Left hindlimb (tissue), 1 donor: ENCODE measurements at regions not wholly inside any gene's neighbourhood (a gene's known extent, or its start where the extent isn't known, plus 50 kb on each side); places are given as distances from the start of the nearest gene placed in this dataset.
"Not testable (repeated sequence)": the region's sequence is repeated elsewhere in the genome, so short reads cannot be mapped to it uniquely, and the experiment has no call there.

Experiments
- DNase-seq: peaks from one replicate; pipeline ENCODE4 v3.0.0-alpha.2; 2018

DNA sequence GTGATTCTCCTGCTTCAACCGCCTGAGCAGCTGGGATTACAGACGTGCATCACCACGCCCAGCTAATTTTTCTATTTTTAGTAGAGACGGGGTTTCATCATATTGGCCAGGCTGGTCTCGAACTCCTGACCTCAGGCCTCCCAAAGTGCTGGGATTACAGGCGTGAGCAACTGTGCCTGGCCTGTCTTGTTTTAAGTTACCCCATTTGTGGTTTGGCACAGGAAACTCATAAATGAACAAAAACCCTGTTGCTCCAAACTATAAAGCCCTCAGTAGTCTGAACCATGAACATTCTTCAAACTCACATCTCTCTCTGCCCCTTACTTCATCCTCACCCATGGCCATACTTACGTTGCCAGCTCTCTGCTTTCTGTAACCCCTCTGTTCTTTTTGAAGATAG, 61.7 kb downstream of the RHOU start:
- not testable (repeated sequence) for DNase-seq

DNA sequence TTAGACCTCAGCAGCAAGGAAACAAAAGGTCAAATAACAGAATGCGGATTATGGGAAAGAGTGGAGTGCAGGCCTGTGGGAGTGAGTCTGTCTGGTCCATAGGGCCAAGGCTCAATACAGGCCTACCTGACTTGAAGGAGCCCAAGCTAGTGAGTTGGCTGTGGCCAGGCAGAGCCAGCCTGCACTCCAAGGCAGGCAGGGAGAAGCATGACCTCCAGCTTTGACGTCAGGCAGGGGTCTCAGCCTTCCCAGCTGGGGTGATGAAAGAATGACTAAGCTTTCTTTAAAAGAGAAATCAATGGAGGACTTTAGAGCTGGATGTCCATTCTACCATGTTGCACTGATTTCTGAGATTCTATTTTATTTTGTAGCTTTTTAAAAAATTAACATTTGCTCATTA, 62.8 kb downstream of the RHOU start:
- DNase-seq: no peak

DNA sequence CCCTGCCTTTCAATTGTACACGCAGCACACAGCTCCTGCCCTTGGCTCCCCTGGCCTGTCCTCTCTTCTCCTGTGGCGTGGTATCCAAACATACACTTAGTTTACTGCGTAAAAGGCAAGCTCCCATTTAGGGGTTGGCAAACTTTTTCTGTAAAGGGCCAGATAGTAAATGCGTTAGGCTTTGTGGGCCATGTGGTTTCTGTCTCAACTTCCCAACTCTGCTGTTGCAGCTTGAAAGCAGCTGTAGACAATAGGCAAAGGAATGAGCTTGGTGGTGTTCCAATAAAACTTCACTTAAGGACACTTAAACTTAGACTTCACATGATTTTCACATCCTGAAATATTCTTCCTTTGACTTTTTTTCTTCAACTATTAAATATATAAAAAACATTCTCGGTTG, 63.3 kb downstream of the RHOU start:
- no peak for DNase-seq

DNA sequence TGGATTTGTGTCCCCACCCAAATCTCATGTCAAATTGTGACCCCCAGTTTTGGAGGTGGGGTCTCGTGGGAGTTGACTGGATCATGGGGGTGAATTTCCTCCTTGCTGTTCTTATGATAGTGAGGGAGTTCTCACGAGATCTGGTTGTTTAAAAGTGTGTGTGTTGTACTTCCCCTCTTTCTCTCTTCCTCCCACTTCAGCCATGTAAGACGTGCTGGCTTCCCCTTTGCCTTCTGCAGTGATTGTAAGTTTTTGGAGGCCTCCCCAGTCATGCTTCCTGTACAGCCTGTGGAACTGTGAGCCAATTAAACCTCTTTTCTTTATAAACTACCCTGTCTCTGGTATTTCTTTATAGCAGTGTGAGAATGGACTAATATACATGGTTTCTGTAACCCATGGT, 64.6 kb downstream of the RHOU start:
- no peak for DNase-seq

DNA sequence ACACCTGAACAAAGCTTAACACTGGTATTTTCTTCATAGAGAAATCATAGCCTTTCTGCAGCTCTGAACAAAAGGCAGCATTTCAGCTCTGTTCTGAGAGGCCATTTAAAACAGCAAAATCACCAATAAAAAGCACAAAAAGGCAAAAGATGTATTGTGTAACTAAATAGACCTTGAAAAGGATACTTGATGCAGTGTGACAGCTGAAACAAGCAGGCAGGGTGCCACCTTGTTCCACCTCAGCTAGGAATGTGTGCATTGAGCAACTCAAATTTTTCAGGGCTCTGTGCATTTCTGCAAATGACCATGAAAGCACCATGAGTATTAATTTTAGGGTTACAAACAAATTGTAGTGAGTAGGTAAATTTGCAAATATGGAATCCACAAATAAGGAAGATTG, 65.8 kb downstream of the RHOU start:
- DNase-seq: no peak

DNA sequence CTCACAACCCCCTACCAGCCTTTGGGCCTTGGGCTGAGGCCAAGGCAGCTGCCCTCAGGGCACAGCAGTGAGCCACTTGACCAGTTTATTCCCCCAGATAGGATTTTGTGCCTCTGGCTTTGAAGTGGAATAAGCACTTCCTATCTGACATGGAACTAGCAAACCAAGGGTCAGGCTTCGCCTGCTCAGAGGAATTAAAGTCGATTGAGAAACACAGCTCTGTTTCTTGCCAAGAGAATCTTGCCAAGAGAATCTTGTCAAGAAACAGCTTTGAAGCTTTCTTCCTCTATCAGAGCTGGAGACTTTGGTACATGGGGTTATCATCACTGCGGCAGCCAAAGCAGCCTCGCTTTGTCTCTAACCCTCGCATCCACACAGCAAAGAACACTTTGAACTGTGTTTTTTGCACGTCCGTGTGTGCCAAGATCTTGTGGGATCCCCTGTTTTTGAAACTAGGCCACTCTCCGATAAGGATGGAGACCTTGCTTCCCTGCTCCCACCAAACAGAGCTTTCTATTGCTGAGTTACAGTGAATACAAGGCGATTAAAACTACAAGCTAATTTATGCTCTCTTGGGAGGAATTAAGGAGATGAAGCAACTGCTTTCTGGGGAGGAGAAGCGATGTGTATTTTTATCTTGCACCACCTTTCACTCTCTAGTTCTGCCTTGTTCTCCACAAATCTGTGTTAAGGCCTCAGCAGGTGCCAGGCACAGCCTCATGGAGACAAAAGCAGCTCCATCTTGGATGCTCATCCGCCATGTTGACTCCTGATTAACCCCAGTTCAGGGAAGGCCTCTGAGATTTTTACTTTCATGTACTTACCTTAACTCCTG, 67.3 kb downstream of the RHOU start:
- no peak for DNase-seq

DNA sequence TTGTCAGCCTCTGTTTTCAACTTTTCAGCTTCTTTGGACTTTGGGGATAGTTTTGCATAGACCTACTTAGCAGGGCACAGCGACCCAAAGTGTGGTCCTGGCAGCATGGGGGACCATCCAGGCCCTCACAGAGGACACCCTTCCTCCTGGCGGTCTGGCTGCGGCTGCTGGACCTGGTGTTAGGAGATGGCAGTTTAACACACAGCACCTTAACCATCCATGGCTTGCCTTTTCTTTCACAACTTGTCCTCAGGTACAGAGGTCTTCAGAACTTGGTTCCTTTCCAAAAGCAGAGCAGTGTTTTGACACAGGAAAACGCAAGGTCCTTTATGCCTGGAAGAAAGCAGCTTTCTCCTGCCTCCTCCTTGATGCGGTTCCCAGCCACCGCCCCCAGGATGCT, 68.1 kb downstream of the RHOU start:
- no peak for DNase-seq

DNA sequence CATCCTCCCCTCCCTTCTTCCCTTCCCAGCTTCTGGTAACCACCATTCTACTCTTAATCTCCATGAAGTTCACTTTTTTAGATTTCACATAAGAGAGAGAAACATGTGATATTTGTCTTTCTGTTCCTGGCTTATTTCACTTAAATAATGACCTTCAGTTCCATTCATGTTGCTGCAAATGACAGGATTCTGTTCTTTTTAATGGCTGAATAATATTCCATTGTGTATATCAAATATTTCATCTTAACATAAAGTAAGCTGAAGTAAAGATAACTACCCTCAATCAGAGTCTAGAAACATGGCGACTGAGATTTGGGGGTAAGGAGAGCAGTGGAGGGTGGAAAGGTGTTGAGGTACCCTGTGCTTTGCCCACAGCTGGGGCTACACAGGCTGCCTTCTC, 68.9 kb downstream of the RHOU start:
- DNase-seq: no peak

DNA sequence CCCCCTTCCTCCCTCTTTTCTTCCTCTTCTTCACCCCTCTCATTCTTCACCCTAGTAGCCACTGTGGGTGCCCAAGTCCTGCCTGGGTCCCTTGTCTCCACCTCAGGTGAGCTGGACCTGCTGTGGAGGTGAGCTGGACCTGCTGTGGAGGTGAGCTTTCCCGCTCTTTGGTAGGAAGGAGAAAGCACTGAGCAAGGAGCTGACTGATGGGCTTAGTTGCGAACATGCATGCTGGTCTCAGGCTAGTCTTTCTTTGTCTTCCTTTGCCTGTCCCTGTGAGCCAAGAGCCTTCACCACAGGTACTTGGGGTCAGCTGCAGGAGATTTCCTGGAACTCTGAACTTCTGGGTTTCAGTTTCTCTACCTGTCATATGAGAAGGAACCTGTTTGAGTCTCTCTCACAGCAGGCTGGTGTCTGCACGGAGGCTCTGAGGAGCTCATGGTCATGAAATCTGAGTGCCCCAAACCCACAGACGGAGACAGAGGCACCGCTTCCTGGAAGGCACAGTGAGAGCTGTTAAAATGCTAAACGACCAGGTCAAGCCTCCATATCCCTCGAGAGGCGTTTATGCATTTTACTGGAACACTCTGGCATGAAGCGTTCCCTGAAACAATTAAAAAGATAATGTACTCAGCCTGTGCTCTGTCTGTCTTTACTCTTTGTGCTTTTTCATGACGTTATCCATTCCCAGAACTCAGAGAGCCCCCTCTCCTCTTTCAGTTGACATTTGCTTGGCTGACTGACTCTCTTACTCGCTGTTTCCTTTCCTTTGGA, 69.5 kb downstream of the RHOU start:
- DNase-seq: peak; percentile 51

DNA sequence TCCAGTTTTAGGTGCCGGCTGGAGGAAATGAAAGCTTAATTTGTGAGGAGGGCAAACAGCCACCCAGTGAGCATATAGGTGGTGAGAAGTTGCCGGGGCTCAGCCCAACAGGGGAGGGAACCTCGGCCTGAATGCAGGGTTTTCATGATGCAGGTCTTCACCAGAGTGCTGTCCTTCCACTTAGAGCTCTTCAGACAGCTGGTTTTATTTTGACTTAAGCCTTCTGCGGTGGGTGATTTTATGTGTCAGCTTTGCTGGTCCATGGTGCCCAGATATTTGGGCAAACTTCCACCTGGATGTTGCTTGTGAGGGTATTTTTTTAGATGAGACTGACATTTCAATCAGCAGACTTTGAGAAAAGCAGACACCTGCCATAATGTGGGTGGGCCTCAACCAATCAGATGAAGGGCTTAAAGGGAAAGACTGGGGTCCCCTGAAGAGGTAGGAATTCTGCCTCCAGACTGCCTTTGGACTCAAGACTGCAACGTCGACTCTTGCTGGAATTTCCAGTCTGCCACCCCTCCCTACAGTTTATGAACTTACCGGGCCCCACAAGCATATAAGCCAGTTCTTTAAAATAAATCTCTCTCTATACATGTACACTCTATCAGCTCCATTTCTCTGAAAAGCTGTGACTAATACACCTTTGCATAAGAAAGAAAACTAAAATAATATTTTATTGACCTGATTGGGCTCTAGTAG, 72.8 kb downstream of the RHOU start:
- no peak for DNase-seq

DNA sequence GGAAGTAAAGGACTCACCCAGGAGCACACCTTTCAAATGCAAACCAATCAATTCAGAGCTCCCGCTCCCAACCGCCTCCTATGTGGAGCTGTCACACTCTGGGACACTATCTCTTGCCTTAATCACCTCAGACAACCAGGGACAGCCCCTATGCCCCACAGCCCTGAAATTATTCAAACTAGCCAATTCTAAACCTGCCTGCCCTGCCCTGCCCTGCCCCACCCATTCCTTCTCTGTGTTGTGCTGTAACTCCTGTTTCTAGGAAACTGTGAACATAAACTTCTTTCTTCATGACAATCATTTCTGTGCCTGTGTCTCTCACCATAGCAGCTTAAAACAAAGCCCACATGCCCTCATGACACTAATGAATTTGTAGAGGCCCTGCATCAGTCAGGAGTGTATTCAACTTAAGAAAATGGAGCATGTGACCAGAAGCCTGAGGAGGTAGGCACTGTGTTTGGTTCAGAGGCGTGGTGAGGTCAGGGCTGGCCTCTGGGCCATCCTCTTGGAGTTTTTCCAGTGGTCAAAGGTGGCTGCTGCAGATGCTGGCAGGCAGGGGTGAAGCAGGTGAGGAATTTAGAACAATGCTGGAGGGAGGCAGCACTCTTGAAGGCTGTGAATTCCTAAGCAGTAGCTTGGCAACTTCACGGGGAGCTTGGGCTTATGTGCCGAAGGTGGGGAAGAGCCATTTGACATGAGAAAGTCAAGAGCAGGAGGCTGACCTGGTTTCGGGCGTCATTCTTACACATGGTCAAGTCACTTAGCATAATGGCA, 74.5 kb downstream of the RHOU start:
- no peak for DNase-seq

DNA sequence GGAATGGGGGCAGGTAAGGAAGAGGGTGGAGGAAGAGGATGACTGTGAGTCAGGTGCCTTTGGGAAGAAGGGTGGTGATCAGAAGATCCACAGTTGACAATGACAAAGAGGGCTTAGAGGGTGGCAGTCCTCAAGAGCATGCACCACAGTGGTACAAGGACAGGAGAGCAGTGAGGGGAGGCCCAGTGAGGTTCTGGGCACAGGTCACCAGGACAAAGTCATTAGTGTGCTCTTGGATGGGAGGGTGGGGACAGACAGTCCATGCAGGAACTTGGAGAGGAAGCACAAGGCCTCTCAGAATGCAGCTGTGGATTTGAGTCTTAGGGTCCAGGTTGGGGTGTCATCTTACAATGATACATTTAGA, 75.1 kb downstream of the RHOU start:
- DNase-seq: no peak

DNA sequence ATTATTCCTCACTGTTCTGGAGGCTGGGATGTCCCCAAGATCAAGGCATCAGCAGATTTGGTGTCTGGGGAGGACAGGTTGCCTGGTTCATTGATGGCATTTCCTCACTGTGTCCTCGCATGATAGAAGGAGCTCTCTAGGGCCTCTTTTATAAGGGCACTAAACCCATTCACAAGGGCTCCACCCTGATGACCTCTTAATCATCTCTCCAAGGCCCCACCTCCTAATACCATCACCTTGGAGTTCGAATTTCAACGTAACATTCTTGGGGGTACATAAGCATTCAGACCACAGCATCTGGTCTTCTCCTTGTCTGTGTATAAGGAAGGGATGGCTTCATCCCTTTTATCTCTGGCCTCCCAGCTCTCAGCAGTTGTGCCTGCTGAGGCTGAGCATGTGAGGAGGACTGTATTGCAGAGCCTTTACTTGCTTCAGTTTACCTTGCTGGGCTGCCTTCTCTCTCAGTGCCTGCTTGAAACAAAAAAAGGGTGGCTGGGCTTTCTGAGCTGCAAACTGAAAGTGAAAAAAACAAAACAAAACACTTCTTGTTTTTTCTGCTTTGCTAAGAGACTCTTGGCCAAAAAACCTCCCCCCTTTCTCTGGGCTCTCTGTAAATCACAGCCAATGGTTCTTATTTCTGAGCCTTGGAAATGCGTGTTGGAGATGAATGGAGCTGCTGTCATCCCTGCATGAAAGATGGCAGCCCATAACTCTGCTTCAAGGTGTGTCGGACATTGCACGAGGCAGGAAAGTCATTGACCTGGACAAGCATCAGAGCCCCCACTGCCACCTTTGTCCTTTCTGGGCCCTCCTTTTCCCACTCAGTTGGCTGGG, 75.8 kb downstream of the RHOU start:
- DNase-seq: no peak

DNA sequence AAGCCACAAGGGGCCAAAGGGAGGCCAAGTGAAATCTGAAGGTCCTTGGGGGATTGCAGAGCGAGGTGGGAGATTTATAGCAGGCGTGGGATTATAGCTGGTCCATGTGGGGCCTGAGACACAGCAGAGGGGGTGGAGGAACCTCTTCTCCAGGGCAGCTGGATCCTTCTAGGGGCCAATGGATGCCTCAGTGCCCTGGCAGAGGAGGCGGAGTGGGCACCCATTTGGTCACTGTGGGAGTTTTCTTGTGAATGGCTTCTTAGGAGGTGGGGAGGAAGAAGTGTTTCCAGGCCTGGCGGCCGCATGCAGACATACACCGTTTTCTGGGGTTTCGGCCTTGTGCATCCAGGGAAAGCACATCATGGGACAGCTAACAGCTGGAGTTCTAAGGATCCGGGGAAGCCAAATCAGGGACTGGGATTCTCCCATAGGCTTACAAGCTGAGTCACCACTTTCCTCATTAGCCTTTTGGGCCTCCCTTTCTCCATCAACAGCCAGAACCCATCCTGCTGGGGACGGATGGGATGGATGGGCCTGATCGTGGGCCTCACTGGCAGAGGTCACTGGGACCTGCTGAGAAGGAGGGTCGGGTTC, 76.5 kb downstream of the RHOU start:
- no peak for DNase-seq

DNA sequence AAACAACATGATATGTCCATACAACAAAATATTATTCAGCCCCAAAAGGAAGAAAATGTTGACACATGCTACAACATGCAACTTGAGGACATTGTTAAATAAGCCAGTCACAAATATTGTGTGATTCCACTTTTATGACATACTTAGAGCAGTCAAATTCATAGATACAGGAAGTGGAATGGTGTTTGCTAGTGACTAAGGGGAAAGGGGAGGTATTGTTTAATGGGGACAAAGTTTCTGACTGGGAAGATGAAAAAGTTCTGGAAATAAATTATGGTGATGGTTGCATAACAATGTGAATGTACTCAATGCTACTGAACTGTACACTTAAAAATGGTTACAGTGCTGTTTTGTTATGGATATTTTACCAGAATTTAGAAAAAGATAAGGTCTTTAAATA, 77.7 kb downstream of the RHOU start:
- no peak for DNase-seq

DNA sequence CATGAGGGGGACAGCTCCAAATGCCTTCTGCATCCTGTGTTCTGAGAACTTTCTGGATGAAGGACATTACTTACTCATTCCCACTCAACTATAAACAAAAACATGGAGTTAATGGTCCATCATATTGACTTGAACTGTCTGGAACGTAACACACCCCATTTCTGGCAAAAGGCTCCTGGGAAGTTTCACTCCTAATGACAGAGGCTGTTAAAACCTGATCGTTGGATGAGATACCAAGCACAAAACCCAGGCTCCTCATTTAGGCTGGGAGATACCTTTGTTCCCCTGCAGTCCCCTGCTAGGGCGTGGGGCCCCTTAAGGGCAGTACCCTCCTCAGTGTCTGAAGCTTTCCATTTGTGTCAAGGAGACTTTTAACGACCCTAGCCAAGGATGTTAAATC, 78.9 kb downstream of the RHOU start:
- no peak for DNase-seq

DNA sequence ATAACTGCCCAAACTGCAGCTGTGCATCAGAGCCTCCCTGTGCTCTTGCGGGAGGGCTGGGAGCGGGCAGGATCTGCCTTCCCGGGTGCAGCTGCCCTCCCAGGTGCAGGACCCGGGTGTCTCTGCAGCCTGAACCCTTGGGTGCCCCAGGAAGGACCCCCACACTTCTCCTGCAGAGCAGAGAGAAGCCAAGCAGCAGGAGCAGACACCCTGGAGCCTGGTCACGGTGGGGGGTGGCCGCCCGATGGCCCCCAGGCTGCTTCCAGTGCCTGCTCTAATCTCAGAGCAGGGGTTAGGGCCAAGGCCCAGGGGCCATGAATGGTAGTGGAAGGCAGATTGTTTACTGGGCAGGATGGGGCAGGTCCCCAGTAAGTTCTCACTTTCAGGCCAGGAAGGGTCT, 83.0 kb downstream of the RHOU start:
- no peak for DNase-seq

DNA sequence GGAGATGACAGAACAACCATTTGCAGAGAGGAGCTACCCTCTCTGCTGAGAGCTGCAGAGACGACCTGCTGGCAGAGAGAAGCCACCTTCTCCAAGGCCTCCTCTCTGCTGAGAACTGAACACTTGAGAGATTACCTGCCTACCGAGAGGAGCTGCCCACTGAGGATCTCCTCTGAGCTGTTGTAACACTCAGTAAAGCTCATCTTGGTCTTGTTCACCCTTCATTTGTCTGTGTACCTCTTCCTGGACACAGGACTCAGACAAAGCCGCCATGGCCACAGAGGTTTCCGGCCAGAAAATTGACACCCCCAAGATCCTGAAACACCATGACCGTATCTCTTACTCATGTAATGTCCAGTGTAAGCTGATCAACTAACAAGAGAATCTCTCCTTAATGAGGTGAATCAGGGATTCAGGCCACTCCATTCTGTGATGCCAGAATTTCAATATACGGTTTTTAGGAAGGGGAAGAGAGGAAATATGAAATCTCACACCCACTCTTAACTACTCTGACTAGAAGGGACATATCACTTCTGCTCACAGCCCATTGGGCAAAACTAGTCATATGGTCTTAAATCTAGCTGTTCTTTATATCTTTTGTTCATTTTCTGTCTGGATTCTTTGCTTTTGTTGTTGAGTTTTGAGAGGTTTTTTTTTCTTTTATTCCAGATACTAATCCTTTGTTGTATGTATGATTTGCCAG, 83.8 kb downstream of the RHOU start:
- DNase-seq: no peak

DNA sequence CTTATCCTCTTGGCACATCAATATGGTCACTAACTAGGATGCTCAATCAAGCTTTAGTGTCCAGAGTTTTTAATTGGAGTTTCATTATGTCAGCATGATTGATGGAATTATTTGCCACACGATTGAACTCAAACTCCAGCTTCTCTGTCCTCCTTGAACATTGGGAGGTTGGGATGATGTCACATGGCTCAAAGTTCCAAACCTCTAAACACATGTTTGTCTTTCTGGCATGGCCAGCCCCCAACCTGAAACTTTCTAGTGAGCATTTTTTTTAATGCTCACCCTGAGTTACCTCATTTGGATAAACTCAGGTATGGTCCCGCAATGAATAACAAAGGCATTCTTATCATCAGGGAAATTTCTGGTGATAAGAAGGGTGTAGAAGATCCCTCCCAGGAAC, 86.0 kb downstream of the RHOU start:
- DNase-seq: no peak

DNA sequence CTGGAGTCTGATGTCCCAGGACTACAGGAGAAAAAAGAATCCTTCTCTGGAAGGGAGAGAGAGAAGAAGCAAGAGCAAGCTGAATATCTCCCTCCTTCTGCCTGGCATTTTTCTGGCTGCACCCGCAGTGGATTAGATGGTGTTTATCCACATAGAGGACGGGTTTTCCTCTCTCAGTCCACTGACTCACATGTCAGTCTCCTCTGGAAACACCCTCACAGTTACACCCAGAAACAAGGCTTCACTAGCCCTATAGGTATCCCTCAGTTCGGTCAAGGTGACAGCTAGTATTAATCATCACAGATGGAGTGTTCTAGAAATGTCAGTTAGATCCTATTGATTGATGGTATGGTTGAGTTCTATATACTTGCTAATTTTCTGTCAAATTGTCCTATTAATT, 87.9 kb downstream of the RHOU start:
- no peak for DNase-seq

DNA sequence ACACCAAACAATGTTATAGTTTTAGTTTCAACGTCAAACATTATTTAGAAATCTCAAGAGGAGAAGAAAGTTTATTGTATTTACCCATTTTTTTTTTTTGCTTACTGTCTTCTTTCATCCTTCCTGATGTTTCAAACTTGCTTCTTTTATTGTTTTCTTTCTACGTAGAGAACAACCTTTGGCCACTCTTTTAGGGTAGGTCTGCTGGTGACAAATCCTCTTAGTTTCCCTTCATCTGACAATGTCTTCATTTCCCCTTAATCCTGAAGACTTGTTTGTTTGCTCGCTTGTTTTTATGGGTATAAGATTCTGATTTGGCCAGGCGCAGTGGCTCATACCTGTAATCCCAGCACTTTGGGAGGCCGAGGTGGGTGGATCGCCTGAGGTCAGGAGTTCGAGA, 89.1 kb downstream of the RHOU start:
- no peak for DNase-seq
